OCI-LY1 (cell line): ENCODE measurements at regions not wholly inside any gene's neighbourhood (a gene's known extent, or its start where the extent isn't known, plus 50 kb on each side); places are given as distances from the start of the nearest gene placed in this dataset.

Experiments used
- H2AFZ ChIP-seq: fragments of 200-600 bp; sonication (generic), shearing (Covaris generic); 2 replicates; pipeline ENCODE4 v1.6.0; 2014; ENCODE audit warnings: antibody characterized with exemption, mild to moderate bottlenecking, low read length
- H3F3A ChIP-seq: fragments of 200-600 bp; sonication (generic), shearing (Covaris generic); 2 replicates; pipeline ENCODE4 v1.6.0; 2014; ENCODE audit warnings: mild to moderate bottlenecking, antibody characterized with exemption, low read length, moderate library complexity; ENCODE audit not compliant: insufficient read depth
- H3K27ac ChIP-seq: fragments of 200-600 bp; sonication (generic); 2 replicates; pipeline ENCODE4 v1.5.1; 2014; ENCODE audit warnings: low read length, mixed run types, mild to moderate bottlenecking, low read depth; ENCODE audit not compliant: poor library complexity, severe bottlenecking
- H3K27me3 ChIP-seq: fragments of 200-600 bp; sonication (generic); 2 replicates; pipeline ENCODE4 v1.6.0; 2014; ENCODE audit warnings: antibody characterized with exemption, mild to moderate bottlenecking, low read length, moderate library complexity; ENCODE audit not compliant: insufficient read depth
- H3K36me3 ChIP-seq: fragments of 200-600 bp; sonication (generic); 2 replicates; pipeline ENCODE4 v1.6.1; 2014; ENCODE audit warnings: mild to moderate bottlenecking, antibody characterized with exemption, low read length, moderate library complexity, mixed read lengths; ENCODE audit not compliant: insufficient read depth
- H3K4me1 ChIP-seq: fragments of 200-600 bp; sonication (generic); 2 replicates; pipeline ENCODE4 v1.5.1; 2014; ENCODE audit warnings: mild to moderate bottlenecking, low read length, moderate library complexity; ENCODE audit not compliant: insufficient read depth, severe bottlenecking
- H3K4me2 ChIP-seq: fragments of 200-600 bp; sonication (generic), shearing (Covaris generic); 2 replicates; pipeline ENCODE4 v1.6.1; 2014; ENCODE audit warnings: low read length
- H3K4me3 ChIP-seq: fragments of 200-600 bp; sonication (generic); 2 replicates; pipeline ENCODE4 v1.5.1; 2014; ENCODE audit warnings: low read length, low read depth, mild to moderate bottlenecking, mixed read lengths; ENCODE audit not compliant: poor library complexity, severe bottlenecking
- H3K79me2 ChIP-seq: fragments of 200-600 bp; shearing (Covaris generic); 2 replicates; pipeline ENCODE4 v1.6.1; 2016; ENCODE audit warnings: mixed run types, low read length, mixed read lengths; ENCODE audit not compliant: insufficient read depth
- H3K9ac ChIP-seq: fragments of 200-600 bp; sonication (generic), shearing (Covaris generic); 2 replicates; pipeline ENCODE4 v1.6.1; 2014; ENCODE audit warnings: mild to moderate bottlenecking, low read length, mixed read lengths
- H3K9me2 ChIP-seq: fragments of 200-600 bp; sonication (generic), shearing (Covaris generic); 2 replicates; pipeline ENCODE4 v1.6.1; 2014; ENCODE audit warnings: low read depth, mild to moderate bottlenecking, low read length, mixed read lengths
- H3K9me3 ChIP-seq: fragments of 200-600 bp; shearing (Covaris generic); 2 replicates; pipeline ENCODE4 v1.6.1; 2014; ENCODE audit warnings: low read length, mixed read lengths
- H4K20me1 ChIP-seq: fragments of 200-600 bp; sonication (generic), shearing (Covaris generic); 2 replicates; pipeline ENCODE4 v1.6.0; 2016; ENCODE audit warnings: mild to moderate bottlenecking, low read length; ENCODE audit not compliant: insufficient read depth
- EZH2 ChIP-seq: fragments of 200-600 bp; sonication (generic), shearing (Covaris generic); IDR thresholded peaks from 2 replicates; pipeline ENCODE4 v1.8.0; 2017; ENCODE audit warnings: borderline replicate concordance, mixed run types, mild to moderate bottlenecking, antibody characterized with exemption, low read length, moderate library complexity, mixed read lengths
- TF ChIP-seq, protein P1 (sequence below): fragments of 200-600 bp; sonication (generic), shearing (Covaris generic); IDR thresholded peaks from 2 replicates; pipeline ENCODE4 v1.5.1; 2017; ENCODE audit warnings: mild to moderate bottlenecking, antibody characterized with exemption, low read length, moderate library complexity, mixed read lengths

DNA sequence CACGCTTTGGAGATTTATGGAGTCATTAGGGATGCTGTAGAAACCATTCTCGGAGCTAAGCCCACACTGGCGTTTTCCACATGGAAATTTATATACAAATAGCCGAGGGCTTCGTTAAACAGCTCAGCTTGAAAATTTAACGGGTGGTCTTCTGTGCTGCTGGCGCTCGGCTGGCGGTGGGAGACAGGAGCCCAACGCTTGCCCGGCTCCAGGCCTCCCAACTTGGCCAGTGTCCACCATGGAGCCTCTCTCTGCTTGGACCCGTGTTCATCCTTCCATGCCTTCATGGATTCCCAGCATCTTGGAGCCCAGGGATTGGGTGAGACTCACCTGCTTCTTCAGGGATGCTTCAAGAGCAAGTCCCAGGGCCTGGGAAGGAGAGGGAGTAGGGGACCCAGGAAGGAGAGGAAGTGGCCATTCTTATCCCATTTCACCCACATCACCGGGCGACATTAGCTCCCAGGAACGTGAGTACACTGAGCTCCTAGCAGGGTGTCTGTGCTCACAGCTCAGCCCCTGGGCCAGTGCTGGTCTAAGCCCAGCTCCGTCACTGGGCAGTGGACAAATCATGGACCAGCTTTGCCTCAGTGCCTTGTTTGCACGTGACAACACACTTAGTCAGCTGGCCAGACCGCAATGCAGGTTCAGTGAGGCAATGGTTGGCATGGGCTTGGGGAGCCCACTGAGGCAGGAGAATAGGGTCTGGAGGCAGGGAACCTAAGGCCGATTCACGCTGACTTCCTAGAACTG lies 944.3 kb downstream of the BRD1 start:
- H3K4me2 ChIP-seq: no peak overlapping the region
- no peak overlapping the region for H3K9ac ChIP-seq
- no peaks in the 10 kb centered on the region for H3F3A ChIP-seq
- no peaks in the 10 kb centered on the region; the same call in 1 of the 2 replicates for H3K27me3 ChIP-seq
- H3K9me3 ChIP-seq: no peaks in the 10 kb centered on the region
- no peaks in the 10 kb centered on the region for H3K36me3 ChIP-seq
- no peak overlapping the region for H3K4me3 ChIP-seq
- H3K9me2 ChIP-seq: no peaks in the 10 kb centered on the region
- no peak overlapping the region for H3K27ac ChIP-seq
- TF ChIP-seq EZH2: no peak
- TF ChIP-seq, protein P1, sequence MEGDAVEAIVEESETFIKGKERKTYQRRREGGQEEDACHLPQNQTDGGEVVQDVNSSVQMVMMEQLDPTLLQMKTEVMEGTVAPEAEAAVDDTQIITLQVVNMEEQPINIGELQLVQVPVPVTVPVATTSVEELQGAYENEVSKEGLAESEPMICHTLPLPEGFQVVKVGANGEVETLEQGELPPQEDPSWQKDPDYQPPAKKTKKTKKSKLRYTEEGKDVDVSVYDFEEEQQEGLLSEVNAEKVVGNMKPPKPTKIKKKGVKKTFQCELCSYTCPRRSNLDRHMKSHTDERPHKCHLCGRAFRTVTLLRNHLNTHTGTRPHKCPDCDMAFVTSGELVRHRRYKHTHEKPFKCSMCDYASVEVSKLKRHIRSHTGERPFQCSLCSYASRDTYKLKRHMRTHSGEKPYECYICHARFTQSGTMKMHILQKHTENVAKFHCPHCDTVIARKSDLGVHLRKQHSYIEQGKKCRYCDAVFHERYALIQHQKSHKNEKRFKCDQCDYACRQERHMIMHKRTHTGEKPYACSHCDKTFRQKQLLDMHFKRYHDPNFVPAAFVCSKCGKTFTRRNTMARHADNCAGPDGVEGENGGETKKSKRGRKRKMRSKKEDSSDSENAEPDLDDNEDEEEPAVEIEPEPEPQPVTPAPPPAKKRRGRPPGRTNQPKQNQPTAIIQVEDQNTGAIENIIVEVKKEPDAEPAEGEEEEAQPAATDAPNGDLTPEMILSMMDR: no peak
- H4K20me1 ChIP-seq: no peaks in the 10 kb centered on the region
- no peaks in the 10 kb centered on the region for H3K4me1 ChIP-seq
- H3K79me2 ChIP-seq: no peaks in the 10 kb centered on the region
- H2AFZ ChIP-seq: no peak overlapping the region

DNA sequence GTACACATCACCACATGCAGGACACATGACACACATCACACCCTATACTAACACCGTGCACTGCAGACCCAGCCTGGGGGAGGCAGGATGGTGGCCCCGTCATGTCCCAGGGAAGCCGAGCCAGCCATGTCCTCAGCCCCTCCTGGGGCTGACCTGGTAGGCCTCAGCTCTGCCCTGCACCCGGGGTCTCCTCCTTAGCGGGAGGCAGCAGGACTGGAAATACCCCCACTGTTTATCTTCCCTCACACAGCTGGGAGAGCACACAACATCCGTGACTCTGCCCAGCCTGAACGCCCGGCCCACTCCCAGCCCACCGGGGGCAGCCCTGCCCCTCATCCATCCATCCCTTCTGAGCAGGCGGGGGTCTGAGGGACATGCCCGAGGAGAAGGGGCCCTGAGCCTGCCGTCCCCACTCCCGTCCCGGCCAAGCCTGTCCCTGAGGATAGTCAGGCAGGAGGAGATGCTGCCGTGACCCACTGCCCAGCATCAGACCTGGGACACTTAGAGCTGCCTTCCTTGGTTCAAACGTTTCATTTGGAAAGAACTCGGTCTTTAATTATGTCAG lies 945.0 kb downstream of the BRD1 start:
- H3K9me2 ChIP-seq: no peaks in the 10 kb centered on the region
- TF ChIP-seq, protein P1: no peak
- no peak for TF ChIP-seq EZH2
- H3K27me3 ChIP-seq: no peaks in the 10 kb centered on the region; the same call in 1 of the 2 replicates
- H3K4me3 ChIP-seq: no peak overlapping the region
- H3F3A ChIP-seq: no peaks in the 10 kb centered on the region
- no peak overlapping the region for H3K4me2 ChIP-seq
- H3K9me3 ChIP-seq: no peaks in the 10 kb centered on the region
- no peak overlapping the region for H3K27ac ChIP-seq
- no peaks in the 10 kb centered on the region for H3K79me2 ChIP-seq
- H4K20me1 ChIP-seq: no peaks in the 10 kb centered on the region
- no peaks in the 10 kb centered on the region for H3K4me1 ChIP-seq
- no peaks in the 10 kb centered on the region for H3K36me3 ChIP-seq
- no peak overlapping the region for H3K9ac ChIP-seq
- no peak overlapping the region for H2AFZ ChIP-seq

DNA sequence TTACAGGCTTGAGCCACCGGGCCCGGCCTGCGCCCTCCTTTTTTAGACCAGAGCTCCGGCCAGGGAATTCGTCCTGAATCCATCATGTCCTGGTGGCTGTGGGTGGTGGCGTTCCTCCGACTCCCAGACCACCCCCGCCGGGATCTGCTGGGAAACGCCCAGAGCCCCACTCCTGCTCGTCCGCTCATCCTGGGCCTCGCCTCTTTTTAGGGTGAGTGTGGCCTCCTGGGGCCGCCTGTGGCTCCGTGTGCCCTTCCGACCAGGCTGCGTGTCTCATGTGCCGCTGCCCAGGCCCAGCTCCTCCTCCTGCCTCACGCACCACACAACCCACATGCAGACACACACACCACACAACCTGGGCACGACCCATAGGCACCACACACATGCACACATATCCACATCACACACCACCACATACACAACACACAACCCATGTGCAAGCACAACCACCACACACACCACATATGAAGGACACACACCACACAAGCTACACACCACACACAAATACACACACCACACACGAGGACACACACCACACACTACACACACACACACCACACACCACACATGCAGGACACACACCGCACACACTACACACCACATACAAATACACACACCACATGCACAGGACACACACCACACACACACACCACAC lies 946.2 kb downstream of the BRD1 start:
- no peaks in the 10 kb centered on the region for H3K79me2 ChIP-seq
- H3F3A ChIP-seq: no peaks in the 10 kb centered on the region
- TF ChIP-seq, protein P1: no peak
- TF ChIP-seq EZH2: no peak
- H3K9ac ChIP-seq: no peak overlapping the region
- no peaks in the 10 kb centered on the region for H4K20me1 ChIP-seq
- no peak overlapping the region for H3K27ac ChIP-seq
- no peak overlapping the region for H3K4me3 ChIP-seq
- H3K9me3 ChIP-seq: no peaks in the 10 kb centered on the region
- no peaks in the 10 kb centered on the region for H3K4me1 ChIP-seq
- H3K27me3 ChIP-seq: no peaks in the 10 kb centered on the region; the same call in 1 of the 2 replicates
- no peak overlapping the region for H3K4me2 ChIP-seq
- H3K9me2 ChIP-seq: no peaks in the 10 kb centered on the region
- H2AFZ ChIP-seq: no peak overlapping the region
- no peaks in the 10 kb centered on the region for H3K36me3 ChIP-seq
